Left lung (tissue), 4 donors: ENCODE measurements at regions not wholly inside any gene's neighbourhood (a gene's known extent, or its start where the extent isn't known, plus 50 kb on each side); places are given as distances from the start of the nearest gene placed in this dataset.

Source experiments
- ATAC-seq: fragments of 200-7000 bp; cut with Tn5 transposase; one replicate; pipeline ENCODE4 v1.9.1; 2020; ENCODE audit warnings: moderate library complexity
- DNase-seq, 4 donors: peaks; one replicate each; pipeline ENCODE4 v3.0.0-alpha.2; 2013 to 2020
- H3K27ac ChIP-seq, 2 donors: fragments of 200-600 bp; sonication (generic) in 1 of 2; one replicate each; pipeline versions ENCODE4 v1.5.0 to v1.8.0; 2020 to 2021
- H3K27me3 ChIP-seq, 2 donors: fragments of 200-600 bp; sonication (generic) in 1 of 2; one replicate each; pipeline versions ENCODE4 v1.5.0 to v1.8.0; 2020 to 2021
- H3K36me3 ChIP-seq, 2 donors: fragments of 200-600 bp; sonication (generic) in 1 of 2; one replicate each; pipeline versions ENCODE4 v1.5.0 to v1.8.0; 2020 to 2021
- H3K4me1 ChIP-seq, 2 donors: fragments of 200-600 bp; one replicate each; pipeline ENCODE4 v1.8.0; 2021
- H3K4me3 ChIP-seq, 2 donors: fragments of 200-600 bp; sonication (generic) in 1 of 2; one replicate each; pipeline versions ENCODE4 v1.5.0 to v1.8.0; 2020 to 2021; ENCODE audit warnings: mild to moderate bottlenecking in 1 of 2
- H3K9me3 ChIP-seq, 2 donors: fragments of 200-600 bp; sonication (generic) in 1 of 2; one replicate each; pipeline versions ENCODE4 v1.5.0 to v1.8.0; 2020 to 2021
- CTCF ChIP-seq, 2 donors: fragments of 200-600 bp; sonication (generic) in 1 of 2; IDR thresholded peaks; one replicate each; pipeline versions ENCODE4 v1.5.0 to v1.8.0; 2021; ENCODE audit warnings: antibody characterized with exemption in 2 of 2
- intact Hi-C, 2 donors: fragments of 100-400 bp; cut with DNase I; formaldehyde crosslinking; loops; one replicate each; pipeline versions ENCODE4 v1.11.2 to v1.14.2; 2022
- donor health status: DM: no; HTN: yes; CAD: no.
- donor health status: DM: no; HTN: no; CAD: no.

GRCh38 chr4:64777286-64777685, 368.0 kb upstream of the TECRL start:
- no peak for TF ChIP-seq CTCF (IDR thresholded peaks at IDR 0.05)

GRCh38 chr4:64776820-64777219, 367.6 kb upstream of the TECRL start:
- intact Hi-C loops, result no loop called here
- H3K27ac ChIP-seq, result no peak overlapping the region
- H3K27me3 ChIP-seq, result no peaks in the 10 kb centered on the region
- H3K36me3 ChIP-seq, result no peaks in the 10 kb centered on the region
- TF ChIP-seq CTCF (IDR thresholded peaks at IDR 0.05), result no peak
- no peaks in the 10 kb centered on the region for H3K4me1 ChIP-seq
- DNase-seq (no peak), ATAC-seq (no peak)
- H3K4me3 ChIP-seq, result no peak overlapping the region
- no peaks in the 10 kb centered on the region for H3K9me3 ChIP-seq

More at GRCh38 chr4:64777286-64777685, 368.0 kb upstream of the TECRL start:
- H3K4me3 ChIP-seq, result no peak overlapping the region
- intact Hi-C loops, result no loop called here
- no peaks in the 10 kb centered on the region for H3K9me3 ChIP-seq
- H3K4me1 ChIP-seq, result no peaks in the 10 kb centered on the region
- DNase-seq, result no peak
- H3K27ac ChIP-seq, result no peak overlapping the region
- no peaks in the 10 kb centered on the region for H3K27me3 ChIP-seq
- no peaks in the 10 kb centered on the region for H3K36me3 ChIP-seq
- no peak for ATAC-seq

GRCh38 chr4:64774626-64775025, 365.4 kb upstream of the TECRL start:
- Histone ChIP-seq H3K9me3 (no peaks in the 10 kb centered on the region), H3K27me3 (no peaks in the 10 kb centered on the region), H3K27ac (no peak overlapping the region), H3K4me3 (no peak overlapping the region), H3K36me3 (no peaks in the 10 kb centered on the region), H3K4me1 (no peaks in the 10 kb centered on the region)
- no peak for ATAC-seq
- DNase-seq, result no peak
- intact Hi-C loops, result no loop called here
- no peak for TF ChIP-seq CTCF (IDR thresholded peaks at IDR 0.05)

- H3K4me1 ChIP-seq, result no peaks in the 10 kb centered on the region
- ATAC-seq (no peak), DNase-seq (no peak)
- intact Hi-C loops, result no loop called here
- H3K36me3 ChIP-seq, result no peaks in the 10 kb centered on the region
- peaks cover 0 to 3% of the 10 kb centered on the region in 2 donors for H3K9me3 ChIP-seq
- no peak overlapping the region for H3K27ac ChIP-seq
- TF ChIP-seq CTCF (IDR thresholded peaks at IDR 0.05), result no peak
- H3K27me3 ChIP-seq, result no peaks in the 10 kb centered on the region
- no peak overlapping the region for H3K4me3 ChIP-seq
Measured at GRCh38 chr4:64771149-64771548, 361.9 kb upstream of the TECRL start.

- Histone ChIP-seq H3K4me1 (no peaks in the 10 kb centered on the region), H3K4me3 (no peak overlapping the region), H3K9me3 (peaks cover 0 to 3% of the 10 kb centered on the region in 2 donors), H3K27me3 (no peaks in the 10 kb centered on the region), H3K36me3 (no peaks in the 10 kb centered on the region), H3K27ac (no peak overlapping the region)
- ATAC-seq (no peak), DNase-seq (no peak)
- intact Hi-C loops, result no loop called here
- no peak for TF ChIP-seq CTCF (IDR thresholded peaks at IDR 0.05)
Measured at GRCh38 chr4:64767547-64767946, 358.3 kb upstream of the TECRL start.
